HEK293 (cell line): ENCODE measurements at regions not wholly inside any gene's neighbourhood (a gene's known extent, or its start where the extent isn't known, plus 50 kb on each side); places are given as distances from the start of the nearest gene placed in this dataset.

ENCODE experiments used
- CTCF ChIA-PET: fragments of 350-600 bp; formaldehyde crosslinking; extraction: SDS; loops from one replicate; lab custom pipeline; 2021; ENCODE audit warnings: antibody characterized with exemption; lab: Yijun Ruan, JAX
- POLR2A ChIA-PET: fragments of 300-600 bp; formaldehyde crosslinking; extraction: SDS; loops from one replicate; lab custom pipeline; 2020; ENCODE audit warnings: antibody characterized with exemption, inconsistent platforms; lab: Yijun Ruan, JAX
- H3K27ac ChIP-seq: fragments of 200-500 bp; sonication (Bioruptor generic); 2 replicates; pipeline ENCODE4 v1.5.1; 2014; ENCODE audit warnings: low read depth, low read length, control low read depth, inconsistent platforms; ENCODE audit errors: extremely low read depth
- H3K36me3 ChIP-seq, 2 experiments: fragments of 200-500 bp in 1 of 2; sonication (Bioruptor generic) in 1 of 2; 1 replicate in 1 of 2; 2 replicates in 1 of 2; pipeline ENCODE4 v1.5.1; 2014 to 2017; ENCODE audit warnings: inconsistent platforms in 2 of 2, low read length in 2 of 2; ENCODE audit not compliant: control insufficient read depth in 2 of 2, insufficient read depth in 1 of 2
- H3K4me1 ChIP-seq: fragments of 200-500 bp; sonication (Bioruptor generic); 2 replicates; pipeline ENCODE4 v1.5.1; 2014; ENCODE audit warnings: mild to moderate bottlenecking, low read length, inconsistent platforms; ENCODE audit not compliant: control insufficient read depth, insufficient read depth
- H3K4me3 ChIP-seq: 2 replicates; pipeline ENCODE4 v1.5.1; 2011; ENCODE audit warnings: low read depth, mild to moderate bottlenecking, control low read depth, low read length, moderate library complexity
- H3K9me3 ChIP-seq: fragments of 200-500 bp; sonication (Bioruptor generic); 2 replicates; pipeline ENCODE4 v1.5.1; 2014; ENCODE audit warnings: low read depth, low read length, inconsistent platforms; ENCODE audit not compliant: control insufficient read depth, insufficient read depth
- BCL11A ChIP-seq: fragments of 450-650 bp; formaldehyde crosslinking; IDR thresholded peaks from 2 replicates; pipeline ENCODE4 v1.5.1; 2016; ENCODE audit warnings: low read depth, missing biosample characterization, missing genetic modification characterization
- CTCF ChIP-seq: fragments of 450-650 bp; formaldehyde crosslinking; IDR thresholded peaks from 2 replicates; pipeline ENCODE4 v1.5.1; 2016; ENCODE audit warnings: missing biosample characterization, missing genetic modification characterization
- MZF1 ChIP-seq: fragments of 450-650 bp; formaldehyde crosslinking; IDR thresholded peaks from 2 replicates; pipeline ENCODE4 v1.5.1; 2017; ENCODE audit warnings: missing biosample characterization, missing genetic modification characterization, borderline replicate concordance
- REPIN1 ChIP-seq: fragments of 450-650 bp; formaldehyde crosslinking; IDR thresholded peaks from 2 replicates; pipeline ENCODE4 v1.5.1; 2017; ENCODE audit warnings: missing biosample characterization, missing genetic modification characterization, low read depth
- SETDB1 ChIP-seq: IDR thresholded peaks from one replicate; pipeline ENCODE4 v1.6.1; 2017; ENCODE audit warnings: mild to moderate bottlenecking, low read length, moderate library complexity, mixed read lengths; ENCODE audit not compliant: insufficient read length
- WT1 ChIP-seq: fragments of 450-650 bp; formaldehyde crosslinking; IDR thresholded peaks from 2 replicates; pipeline ENCODE4 v1.5.1; 2016; ENCODE audit warnings: missing biosample characterization, missing genetic modification characterization
- ZFP3 ChIP-seq: fragments of 450-650 bp; formaldehyde crosslinking; IDR thresholded peaks from 2 replicates; pipeline ENCODE4 v1.5.1; 2016; ENCODE audit warnings: low read depth, missing biosample characterization, missing genetic modification characterization
- ZIC2 ChIP-seq: fragments of 450-650 bp; formaldehyde crosslinking; IDR thresholded peaks from 2 replicates; pipeline ENCODE4 v1.5.1; 2016; ENCODE audit warnings: missing biosample characterization, missing genetic modification characterization
- ZNF223 ChIP-seq: fragments of 450-650 bp; formaldehyde crosslinking; IDR thresholded peaks from 2 replicates; pipeline ENCODE4 v1.5.1; 2016; ENCODE audit warnings: missing biosample characterization, missing genetic modification characterization
- ZNF391 ChIP-seq: fragments of 450-650 bp; formaldehyde crosslinking; IDR thresholded peaks from 2 replicates; pipeline ENCODE4 v1.5.1; 2016; ENCODE audit warnings: low read depth, missing biosample characterization, missing genetic modification characterization, borderline replicate concordance
- ZNF610 ChIP-seq: fragments of 450-650 bp; formaldehyde crosslinking; IDR thresholded peaks from 2 replicates; pipeline ENCODE4 v1.5.1; 2016; ENCODE audit warnings: missing biosample characterization, missing genetic modification characterization, borderline replicate concordance
- ZXDB ChIP-seq: fragments of 450-650 bp; formaldehyde crosslinking; IDR thresholded peaks from 2 replicates; pipeline ENCODE4 v1.5.1; 2016; ENCODE audit warnings: missing biosample characterization, missing genetic modification characterization
- TF ChIP-seq, protein P1 (sequence below): fragments of 450-650 bp; formaldehyde crosslinking; IDR thresholded peaks from 2 replicates; pipeline ENCODE4 v1.5.1; 2017; ENCODE audit warnings: missing biosample characterization, missing genetic modification characterization
- TF ChIP-seq, protein P2 (sequence below): fragments of 450-650 bp; formaldehyde crosslinking; IDR thresholded peaks from 2 replicates; pipeline ENCODE4 v1.5.1; 2016; ENCODE audit warnings: missing biosample characterization, missing genetic modification characterization
- TF ChIP-seq, protein P3 (sequence below): fragments of 450-650 bp; formaldehyde crosslinking; conservative IDR thresholded peaks from 2 replicates; pipeline ENCODE4 v1.5.1; 2016; ENCODE audit warnings: low read depth, missing biosample characterization, missing genetic modification characterization

DNA sequence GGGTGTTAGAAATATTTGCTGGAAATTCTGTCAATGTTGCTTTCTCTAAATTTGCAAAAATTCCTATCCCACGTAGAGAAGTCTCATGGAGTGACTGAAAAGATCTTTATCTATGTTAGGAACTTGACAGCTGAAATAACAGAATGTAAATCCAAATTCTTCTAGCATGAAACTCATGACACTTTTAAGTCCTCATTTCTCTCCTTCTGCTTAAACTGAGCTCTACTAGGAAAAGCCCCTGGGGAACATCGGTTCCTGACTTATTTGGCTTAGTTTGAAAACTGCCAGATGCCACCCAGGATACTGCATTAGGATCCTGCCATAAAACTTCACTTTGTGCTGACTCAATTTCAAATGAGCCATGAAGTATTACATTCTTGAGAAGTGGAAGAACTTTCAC lies 426.0 kb downstream of the GALC start (continued):
- no peak for TF ChIP-seq BCL11A (tag by site-specific recombination)
- TF ChIP-seq, all 188 proteins: peak for 0

- Histone ChIP-seq H3K4me1 (no peaks in the 10 kb centered on the region), H3K4me3 (no peak overlapping the region), H3K9me3 (no peaks in the 10 kb centered on the region), H3K27ac (no peak overlapping the region), H3K36me3 (no peaks in the 10 kb centered on the region)
- POLR2A ChIA-PET, result no interaction called here
- TF ChIP-seq WT1 (tag by site-specific recombination) (no peak), ZFP3 (tag by site-specific recombination) (no peak), ZXDB (tag by site-specific recombination) (no peak), CTCF (tag by site-specific recombination) (no peak), MZF1 (tag by site-specific recombination) (no peak), ZNF391 (tag by site-specific recombination) (no peak), REPIN1 (no peak), SETDB1 (no peak), ZNF610 (tag by site-specific recombination) (no peak), ZNF223 (tag by site-specific recombination) (no peak), ZIC2 (no peak)
- TF ChIP-seq, protein P1, sequence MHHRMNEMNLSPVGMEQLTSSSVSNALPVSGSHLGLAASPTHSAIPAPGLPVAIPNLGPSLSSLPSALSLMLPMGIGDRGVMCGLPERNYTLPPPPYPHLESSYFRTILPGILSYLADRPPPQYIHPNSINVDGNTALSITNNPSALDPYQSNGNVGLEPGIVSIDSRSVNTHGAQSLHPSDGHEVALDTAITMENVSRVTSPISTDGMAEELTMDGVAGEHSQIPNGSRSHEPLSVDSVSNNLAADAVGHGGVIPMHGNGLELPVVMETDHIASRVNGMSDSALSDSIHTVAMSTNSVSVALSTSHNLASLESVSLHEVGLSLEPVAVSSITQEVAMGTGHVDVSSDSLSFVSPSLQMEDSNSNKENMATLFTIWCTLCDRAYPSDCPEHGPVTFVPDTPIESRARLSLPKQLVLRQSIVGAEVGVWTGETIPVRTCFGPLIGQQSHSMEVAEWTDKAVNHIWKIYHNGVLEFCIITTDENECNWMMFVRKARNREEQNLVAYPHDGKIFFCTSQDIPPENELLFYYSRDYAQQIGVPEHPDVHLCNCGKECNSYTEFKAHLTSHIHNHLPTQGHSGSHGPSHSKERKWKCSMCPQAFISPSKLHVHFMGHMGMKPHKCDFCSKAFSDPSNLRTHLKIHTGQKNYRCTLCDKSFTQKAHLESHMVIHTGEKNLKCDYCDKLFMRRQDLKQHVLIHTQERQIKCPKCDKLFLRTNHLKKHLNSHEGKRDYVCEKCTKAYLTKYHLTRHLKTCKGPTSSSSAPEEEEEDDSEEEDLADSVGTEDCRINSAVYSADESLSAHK (tag by site-specific recombination), result no peak
- TF ChIP-seq, protein P2, sequence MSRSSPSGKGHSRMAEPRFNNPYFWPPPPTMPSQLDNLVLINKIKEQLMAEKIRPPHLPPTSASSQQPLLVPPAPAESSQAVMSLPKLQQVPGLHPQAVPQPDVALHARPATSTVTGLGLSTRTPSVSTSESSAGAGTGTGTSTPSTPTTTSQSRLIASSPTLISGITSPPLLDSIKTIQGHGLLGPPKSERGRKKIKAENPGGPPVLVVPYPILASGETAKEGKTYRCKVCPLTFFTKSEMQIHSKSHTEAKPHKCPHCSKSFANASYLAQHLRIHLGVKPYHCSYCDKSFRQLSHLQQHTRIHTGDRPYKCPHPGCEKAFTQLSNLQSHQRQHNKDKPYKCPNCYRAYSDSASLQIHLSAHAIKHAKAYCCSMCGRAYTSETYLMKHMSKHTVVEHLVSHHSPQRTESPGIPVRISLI (tag by site-specific recombination), result no peak
- TF ChIP-seq, protein P3, sequence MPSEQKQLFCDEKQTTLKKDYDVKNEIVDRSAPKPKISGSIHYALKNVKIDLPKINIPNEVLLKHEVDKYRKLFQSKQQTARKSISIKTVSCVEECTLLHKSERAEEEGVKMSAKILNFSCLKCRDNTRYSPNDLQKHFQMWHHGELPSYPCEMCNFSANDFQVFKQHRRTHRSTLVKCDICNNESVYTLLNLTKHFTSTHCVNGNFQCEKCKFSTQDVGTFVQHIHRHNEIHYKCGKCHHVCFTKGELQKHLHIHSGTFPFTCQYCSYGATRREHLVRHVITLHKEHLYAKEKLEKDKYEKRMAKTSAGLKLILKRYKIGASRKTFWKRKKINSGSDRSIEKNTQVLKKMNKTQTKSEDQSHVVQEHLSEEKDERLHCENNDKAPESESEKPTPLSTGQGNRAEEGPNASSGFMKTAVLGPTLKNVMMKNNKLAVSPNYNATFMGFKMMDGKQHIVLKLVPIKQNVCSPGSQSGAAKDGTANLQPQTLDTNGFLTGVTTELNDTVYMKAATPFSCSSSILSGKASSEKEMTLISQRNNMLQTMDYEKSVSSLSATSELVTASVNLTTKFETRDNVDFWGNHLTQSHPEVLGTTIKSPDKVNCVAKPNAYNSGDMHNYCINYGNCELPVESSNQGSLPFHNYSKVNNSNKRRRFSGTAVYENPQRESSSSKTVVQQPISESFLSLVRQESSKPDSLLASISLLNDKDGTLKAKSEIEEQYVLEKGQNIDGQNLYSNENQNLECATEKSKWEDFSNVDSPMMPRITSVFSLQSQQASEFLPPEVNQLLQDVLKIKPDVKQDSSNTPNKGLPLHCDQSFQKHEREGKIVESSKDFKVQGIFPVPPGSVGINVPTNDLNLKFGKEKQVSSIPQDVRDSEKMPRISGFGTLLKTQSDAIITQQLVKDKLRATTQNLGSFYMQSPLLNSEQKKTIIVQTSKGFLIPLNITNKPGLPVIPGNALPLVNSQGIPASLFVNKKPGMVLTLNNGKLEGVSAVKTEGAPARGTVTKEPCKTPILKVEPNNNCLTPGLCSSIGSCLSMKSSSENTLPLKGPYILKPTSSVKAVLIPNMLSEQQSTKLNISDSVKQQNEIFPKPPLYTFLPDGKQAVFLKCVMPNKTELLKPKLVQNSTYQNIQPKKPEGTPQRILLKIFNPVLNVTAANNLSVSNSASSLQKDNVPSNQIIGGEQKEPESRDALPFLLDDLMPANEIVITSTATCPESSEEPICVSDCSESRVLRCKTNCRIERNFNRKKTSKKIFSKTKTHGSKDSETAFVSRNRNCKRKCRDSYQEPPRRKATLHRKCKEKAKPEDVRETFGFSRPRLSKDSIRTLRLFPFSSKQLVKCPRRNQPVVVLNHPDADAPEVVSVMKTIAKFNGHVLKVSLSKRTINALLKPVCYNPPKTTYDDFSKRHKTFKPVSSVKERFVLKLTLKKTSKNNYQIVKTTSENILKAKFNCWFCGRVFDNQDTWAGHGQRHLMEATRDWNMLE (tag by site-specific recombination), result no peak
- TF ChIP-seq, all 188 proteins: peak for 0
- CTCF ChIA-PET, result interaction anchor here (0.6 kb wide), 1 partner anchor 366 kb away, joined by 3 read pairs; no protein-coding TSS in a partner anchor
Observed at GRCh38 chr14:87547536-87547935, 445.4 kb downstream of the GALC start.
